Activated gamma-delta T cell treated with Interleukin-2 at 50 U/mL for 16 hours (primary cell): ENCODE measurements at regions not wholly inside any gene's neighbourhood (a gene's known extent, or its start where the extent isn't known, plus 50 kb on each side); places are given as distances from the start of the nearest gene placed in this dataset.
"Not testable (repeated sequence)": the region's sequence is repeated elsewhere in the genome, so short reads cannot be mapped to it uniquely, and the experiment has no call there.

Experiments
- DNase-seq: peaks from one replicate; pipeline ENCODE4 v3.0.0-alpha.2; 2020

GRCh38 chr3:8369638-8370037 lies 132.0 kb upstream of the LMCD1 start:
- DNase-seq: no peak

GRCh38 chr3:8371085-8371551 lies 130.5 kb upstream of the LMCD1 start:
- DNase-seq: no peak

GRCh38 chr3:8371960-8372463 lies 129.6 kb upstream of the LMCD1 start:
- no peak for DNase-seq

DNA sequence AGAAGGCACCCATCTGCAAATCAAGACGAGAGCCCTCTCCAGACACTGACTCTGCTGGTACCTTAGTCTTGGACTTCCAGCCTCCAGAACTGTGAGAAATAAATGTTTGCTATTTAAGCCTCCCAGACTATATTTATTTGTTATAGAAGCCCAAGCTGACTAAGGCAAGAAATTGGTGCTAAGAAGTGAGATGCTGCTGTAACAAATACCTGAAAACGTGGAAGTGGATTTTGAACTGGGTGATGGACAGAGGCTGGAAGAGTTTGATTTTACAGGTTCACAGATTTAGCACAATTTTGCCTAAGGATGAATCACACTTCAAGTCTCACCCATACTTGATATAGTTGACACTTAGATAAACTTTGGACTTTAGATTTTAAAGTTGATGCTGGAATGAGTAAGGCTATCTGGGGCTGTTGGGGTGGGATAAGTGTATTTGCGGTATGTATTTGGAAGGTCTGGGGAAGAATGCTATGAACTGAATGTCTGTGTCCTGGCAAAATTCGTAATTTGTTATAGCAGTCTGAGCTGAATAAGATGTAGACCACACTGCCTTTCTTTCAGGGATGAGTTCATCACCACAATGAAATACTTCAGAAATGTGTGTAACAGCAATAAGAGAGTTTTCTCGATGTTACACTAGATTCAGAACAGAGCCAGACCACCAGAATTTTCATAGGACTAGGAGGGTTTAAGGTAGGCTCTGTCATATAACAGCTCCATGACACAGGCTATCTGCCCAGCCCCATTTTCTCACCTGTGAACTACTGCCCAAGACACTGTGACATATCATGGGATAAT lies 120.5 kb upstream of the LMCD1 start:
- DNase-seq: no peak

- no peak for DNase-seq
These were observed 115.6 kb upstream of the LMCD1 start for GRCh38 chr3:8385848-8386620.

DNA sequence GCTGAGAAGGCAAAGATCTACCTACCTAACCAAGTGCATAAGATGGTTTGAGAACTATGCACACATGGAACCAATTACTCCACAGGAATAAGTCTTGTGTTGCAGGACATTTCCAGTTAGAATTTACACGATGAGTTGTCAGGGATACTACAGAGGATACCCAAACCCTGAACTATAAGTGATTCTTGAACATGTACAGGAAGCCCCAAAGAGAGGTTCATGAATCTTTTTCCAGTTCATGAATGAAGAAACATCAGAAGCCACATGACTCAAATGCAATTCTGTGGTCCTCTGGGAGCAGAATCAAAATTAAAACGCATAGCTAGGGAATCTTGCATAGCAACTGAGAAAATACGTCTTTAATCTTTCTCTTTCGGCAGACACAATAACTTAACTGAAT lies 114.1 kb upstream of the LMCD1 start:
- no peak for DNase-seq

- no peak for DNase-seq
These were observed 101.9 kb upstream of the LMCD1 start for GRCh38 chr3:8399686-8400085.

DNA sequence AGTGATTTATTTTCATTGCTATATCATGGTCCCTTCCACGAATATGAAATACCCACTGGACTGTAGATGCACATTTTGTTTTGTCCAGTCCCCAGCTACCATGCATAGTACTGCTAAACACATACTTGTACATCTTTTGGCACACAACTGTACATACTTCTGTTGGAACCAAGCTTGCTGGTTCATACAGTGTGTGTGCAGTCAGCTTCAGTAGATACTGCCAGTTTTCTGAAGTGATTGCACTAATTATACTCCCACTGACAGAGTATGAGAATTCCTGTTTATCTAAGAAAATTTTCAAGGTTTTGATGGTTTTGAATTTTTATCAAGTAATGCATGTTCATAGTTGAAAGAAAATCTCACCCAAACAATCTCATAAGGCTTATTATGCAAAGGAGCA lies 100.7 kb upstream of the LMCD1 start:
- no peak for DNase-seq

- no peak for DNase-seq
These were observed 97.6 kb upstream of the LMCD1 start for GRCh38 chr3:8403996-8404395.

DNA sequence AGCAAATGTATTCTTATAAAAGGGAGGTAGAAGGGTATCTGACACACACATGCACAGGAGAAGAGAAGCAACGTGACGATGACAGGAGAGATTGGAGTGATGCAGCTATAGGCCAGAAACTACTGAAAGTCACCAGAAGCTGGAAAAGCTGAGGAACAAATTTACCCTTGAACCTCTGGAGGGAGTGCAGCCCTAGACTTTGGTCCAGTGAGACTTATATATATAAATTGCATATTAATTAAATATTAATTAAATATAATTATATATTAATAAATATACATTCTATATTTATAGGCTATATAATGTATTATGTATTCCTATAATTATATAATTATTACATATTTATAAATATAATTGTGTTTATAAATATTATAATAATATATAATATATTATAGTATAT lies 96.5 kb upstream of the LMCD1 start:
- no peak for DNase-seq

GRCh38 chr3:8406479-8406878 lies 95.1 kb upstream of the LMCD1 start:
- no peak for DNase-seq

DNA sequence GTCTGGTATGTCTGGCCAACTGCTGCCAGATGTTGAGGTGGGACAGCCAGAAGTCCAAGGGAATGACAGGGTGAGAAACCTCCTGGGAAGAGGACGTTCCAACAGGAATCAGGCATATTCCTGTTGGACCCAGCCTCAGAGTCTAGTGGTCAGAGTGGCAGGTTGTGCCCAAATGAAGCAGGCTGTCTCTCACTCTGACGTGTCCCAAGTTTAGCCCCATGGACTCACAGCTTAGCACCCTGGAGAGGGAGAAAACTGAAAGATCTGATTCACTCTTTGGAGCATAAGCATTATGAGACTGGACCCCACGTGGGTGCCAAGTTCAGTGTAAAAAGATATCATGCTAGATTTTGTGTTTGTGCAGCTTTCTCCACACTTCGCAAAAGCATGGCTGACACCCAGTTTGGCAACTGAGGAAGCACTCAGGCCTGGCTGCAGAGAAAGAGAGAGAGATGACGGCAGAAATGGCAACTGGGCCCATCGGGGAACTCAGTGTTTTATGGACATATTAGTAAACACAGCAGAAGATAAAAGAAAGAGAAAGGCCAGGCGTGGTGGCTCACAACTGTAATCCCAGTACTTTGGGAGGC lies 88.2 kb upstream of the LMCD1 start:
- no peak for DNase-seq

DNA sequence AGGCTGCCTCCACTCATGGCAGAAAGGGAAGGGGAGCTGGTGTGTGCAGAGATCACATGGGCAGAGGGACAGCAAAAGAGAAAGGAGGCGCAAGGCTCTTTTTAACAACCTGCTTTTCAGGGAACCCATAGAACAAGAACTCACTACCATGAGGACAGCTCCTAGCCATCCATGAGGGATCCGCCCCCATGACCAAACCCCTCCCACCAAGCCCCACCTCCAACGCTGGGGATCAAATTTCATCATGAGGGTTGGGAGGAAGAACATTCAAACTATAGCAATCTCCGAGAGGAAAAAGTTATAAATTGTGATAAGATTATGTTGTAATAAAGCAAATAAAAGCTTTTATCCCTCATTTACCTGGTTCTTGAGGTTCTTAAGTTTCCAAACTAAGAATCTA lies 84.7 kb upstream of the LMCD1 start:
- DNase-seq: no peak

GRCh38 chr3:8420612-8421011 lies 81.0 kb upstream of the LMCD1 start:
- no peak for DNase-seq

GRCh38 chr3:8421267-8421666 lies 80.4 kb upstream of the LMCD1 start:
- no peak for DNase-seq

DNA sequence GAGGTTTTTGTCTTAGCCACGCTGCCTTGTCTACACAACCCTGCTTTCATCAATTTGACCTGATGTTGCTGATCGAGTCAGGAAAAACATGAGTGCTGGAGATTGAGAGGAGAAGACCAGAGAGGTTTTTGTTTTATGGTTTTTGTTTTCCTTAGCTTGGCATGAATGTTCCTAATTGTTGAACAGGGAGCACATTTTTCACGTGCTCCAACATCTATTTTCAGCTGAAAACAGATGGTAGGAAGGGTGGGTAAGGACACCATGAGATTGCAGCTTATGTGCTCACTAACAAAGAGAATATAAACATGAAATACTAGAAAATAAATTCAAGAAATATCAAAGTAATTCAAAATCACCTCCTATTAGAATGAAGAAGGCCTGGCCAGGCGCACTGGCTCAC lies 79.9 kb upstream of the LMCD1 start:
- no peak for DNase-seq

DNA sequence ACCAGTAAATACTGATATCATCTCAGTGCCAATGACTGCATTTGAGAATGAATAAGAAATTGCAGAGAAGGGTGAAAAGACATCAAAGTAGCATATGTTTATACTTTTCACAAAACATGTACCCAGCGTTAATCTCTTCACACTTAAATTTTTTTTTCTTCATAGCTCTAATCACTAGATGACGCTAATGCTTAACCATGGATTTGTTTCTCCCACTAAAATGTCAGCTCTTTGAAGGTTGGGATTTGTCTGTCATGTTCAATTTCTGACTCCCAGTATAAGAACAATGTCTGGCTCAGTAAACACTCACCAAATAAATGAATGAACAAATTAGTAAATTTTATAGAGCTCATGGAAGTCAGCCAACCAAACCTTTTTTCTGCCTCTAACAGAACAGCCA lies 78.3 kb upstream of the LMCD1 start:
- no peak for DNase-seq

DNA sequence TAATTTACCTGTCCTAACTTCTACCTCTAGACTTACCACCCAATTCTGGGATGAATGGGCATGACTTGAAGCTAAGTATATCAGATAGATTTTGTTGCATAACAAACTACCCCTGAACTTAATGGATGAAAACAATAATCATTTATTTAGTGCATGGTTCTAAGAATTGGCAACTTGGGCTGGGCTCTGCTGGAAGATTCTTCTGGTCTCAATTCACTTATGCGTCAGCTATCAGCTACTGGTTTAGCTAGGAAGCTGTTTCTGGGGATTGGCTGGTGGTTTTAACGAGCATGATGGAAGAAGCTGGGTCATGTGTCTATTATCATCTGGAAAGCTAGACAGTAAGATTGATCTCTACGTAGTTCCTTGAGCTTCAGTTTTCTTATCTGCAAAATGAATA lies 77.3 kb upstream of the LMCD1 start:
- no peak for DNase-seq

DNA sequence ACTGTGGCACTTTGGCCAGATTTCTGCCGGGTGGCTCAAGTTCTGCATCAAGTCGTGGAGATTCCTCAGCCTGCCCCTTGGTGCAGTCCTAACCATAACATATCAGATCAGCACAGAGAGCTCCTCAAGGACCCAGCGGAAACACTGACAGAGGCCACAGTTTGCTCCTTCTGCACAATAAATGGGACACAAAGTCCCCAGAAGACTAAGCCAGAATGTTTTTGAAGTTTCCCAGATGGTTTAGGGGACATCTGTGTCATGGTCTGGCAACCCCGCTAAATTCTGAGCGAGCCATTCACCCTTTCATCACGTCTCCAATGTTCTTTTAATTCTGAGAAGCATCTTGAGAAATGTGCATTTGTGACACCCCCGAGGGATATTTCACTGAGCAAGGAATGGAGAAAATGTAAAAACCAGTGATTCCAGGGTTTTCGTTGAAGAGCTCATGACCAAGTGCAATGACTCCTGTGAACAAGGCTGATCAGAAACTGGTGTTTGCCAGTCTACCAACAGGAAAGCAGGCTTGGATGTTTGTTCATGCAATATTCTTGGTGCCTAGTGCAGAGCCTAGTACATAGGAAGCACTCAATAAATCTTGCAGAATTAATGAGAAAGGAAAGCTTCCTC lies 64.8 kb upstream of the LMCD1 start:
- DNase-seq: no peak

DNA sequence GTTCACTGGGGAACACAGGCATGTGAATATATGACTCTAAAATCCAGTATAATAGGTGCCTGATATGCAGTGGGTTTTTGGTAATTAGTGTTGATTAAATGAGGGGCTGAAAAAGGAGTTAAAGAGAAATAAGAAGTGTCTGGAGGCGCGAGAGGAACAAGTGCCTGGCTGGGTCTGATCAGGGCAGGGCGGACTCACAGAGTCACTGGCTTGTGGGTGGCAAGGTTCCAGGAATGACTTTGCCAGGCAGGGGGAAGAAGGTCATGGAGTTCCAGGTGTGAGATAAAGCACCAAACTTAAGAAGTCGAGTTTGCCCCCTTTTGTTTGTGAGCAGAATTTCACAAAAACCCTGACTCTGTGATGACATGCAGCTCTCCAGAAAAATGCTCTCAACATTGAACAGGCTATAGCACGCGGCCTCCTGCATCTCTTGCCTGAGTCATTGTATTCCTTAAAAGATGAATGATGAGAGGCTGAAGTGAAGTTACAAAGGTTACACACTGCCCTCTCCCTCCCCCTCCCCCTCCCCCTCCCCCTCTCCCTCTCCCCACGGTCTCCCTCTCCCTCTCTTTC lies 63.0 kb upstream of the LMCD1 start:
- DNase-seq: no peak

GRCh38 chr3:8440142-8440541 lies 61.5 kb upstream of the LMCD1 start:
- not testable (repeated sequence) for DNase-seq

DNA sequence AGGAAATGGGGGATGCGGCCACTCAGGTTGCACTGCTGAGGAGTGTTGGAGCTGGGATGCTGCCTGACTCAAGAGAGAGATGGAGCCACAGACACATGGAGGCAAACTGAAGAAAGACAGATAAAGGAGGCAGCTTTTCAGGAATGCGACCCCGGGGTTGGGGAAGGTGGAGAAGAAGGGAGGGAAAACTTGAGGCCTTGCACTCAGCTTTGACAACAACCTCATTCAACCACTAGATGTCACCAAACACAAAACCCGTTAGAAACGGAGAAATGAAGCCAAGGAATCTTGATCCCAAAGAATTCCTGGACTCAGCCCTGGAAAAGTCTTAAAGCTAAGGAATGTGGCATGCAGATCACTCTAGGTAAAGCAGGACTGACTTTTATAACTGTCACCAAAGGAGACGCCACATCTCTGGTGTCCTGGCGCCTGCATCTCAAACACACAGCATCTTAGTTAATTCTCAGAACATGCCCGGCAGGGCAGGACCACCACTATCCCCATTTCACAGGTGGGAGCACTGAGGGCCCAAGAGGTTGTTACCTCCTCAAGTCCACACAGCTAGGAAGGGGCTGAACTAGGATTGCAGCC lies 59.6 kb upstream of the LMCD1 start:
- DNase-seq: no peak
